Fibroblast of mammary gland (primary cell): ENCODE measurements at regions not wholly inside any gene's neighbourhood (a gene's known extent, or its start where the extent isn't known, plus 50 kb on each side); places are given as distances from the start of the nearest gene placed in this dataset.

Experiments
- DNase-seq: peaks from one replicate; pipeline ENCODE4 v3.0.0-alpha.2; 2010; ENCODE audit warnings: low read depth
- H3K4me3 ChIP-seq: 2 replicates; pipeline ENCODE4 v1.5.1; 2011; ENCODE audit warnings: low read depth, mild to moderate bottlenecking, low read length, moderate library complexity; ENCODE audit not compliant: control insufficient read depth
- TF ChIP-seq, protein P1 (sequence below): conservative IDR thresholded peaks from 2 replicates; pipeline ENCODE4 v1.5.1; 2011; ENCODE audit warnings: low read depth, low read length, inconsistent platforms; ENCODE audit not compliant: control insufficient read depth, insufficient read depth

GRCh38 chr6:62940848-62941247 is 270.4 kb upstream of the FKBP1C start:
- TF ChIP-seq, protein P1, sequence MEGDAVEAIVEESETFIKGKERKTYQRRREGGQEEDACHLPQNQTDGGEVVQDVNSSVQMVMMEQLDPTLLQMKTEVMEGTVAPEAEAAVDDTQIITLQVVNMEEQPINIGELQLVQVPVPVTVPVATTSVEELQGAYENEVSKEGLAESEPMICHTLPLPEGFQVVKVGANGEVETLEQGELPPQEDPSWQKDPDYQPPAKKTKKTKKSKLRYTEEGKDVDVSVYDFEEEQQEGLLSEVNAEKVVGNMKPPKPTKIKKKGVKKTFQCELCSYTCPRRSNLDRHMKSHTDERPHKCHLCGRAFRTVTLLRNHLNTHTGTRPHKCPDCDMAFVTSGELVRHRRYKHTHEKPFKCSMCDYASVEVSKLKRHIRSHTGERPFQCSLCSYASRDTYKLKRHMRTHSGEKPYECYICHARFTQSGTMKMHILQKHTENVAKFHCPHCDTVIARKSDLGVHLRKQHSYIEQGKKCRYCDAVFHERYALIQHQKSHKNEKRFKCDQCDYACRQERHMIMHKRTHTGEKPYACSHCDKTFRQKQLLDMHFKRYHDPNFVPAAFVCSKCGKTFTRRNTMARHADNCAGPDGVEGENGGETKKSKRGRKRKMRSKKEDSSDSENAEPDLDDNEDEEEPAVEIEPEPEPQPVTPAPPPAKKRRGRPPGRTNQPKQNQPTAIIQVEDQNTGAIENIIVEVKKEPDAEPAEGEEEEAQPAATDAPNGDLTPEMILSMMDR, result no peak
- no peak for DNase-seq
- no peak overlapping the region for H3K4me3 ChIP-seq

GRCh38 chr6:62942000-62942399 is 269.3 kb upstream of the FKBP1C start:
- H3K4me3 ChIP-seq, result no peak overlapping the region
- DNase-seq, result no peak
- TF ChIP-seq, protein P1, result no peak

GRCh38 chr6:62968834-62969233 is 242.4 kb upstream of the FKBP1C start:
- no peak for DNase-seq
- no peak overlapping the region for H3K4me3 ChIP-seq
- TF ChIP-seq, protein P1, result no peak

- DNase-seq, result no peak
- TF ChIP-seq, protein P1, result no peak
- no peak overlapping the region for H3K4me3 ChIP-seq
These were observed 239.2 kb upstream of the FKBP1C start for GRCh38 chr6:62971976-62972658.

DNA sequence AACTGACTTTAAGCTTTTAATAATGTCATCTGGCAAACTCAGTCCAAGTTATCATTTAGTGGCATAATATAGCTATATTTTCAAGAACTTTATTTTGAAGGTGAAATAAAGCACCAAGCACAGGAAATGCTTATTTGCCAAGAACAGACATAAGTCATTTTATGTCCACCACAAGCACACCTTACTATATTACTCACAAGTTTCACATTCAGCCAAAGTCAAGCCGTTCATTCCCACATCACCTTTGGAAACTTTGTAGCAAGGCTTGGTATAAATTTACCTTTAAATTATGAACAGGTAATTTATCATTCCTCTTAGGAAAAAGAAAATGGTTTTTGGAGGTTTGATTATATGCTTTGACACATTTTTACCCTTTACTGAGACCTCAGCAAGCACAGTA is 236.8 kb upstream of the FKBP1C start:
- no peak overlapping the region for H3K4me3 ChIP-seq
- no peak for DNase-seq
- TF ChIP-seq, protein P1, result no peak

GRCh38 chr6:62976566-62976965 is 234.7 kb upstream of the FKBP1C start:
- TF ChIP-seq, protein P1, result no peak
- DNase-seq, result no peak
- no peak overlapping the region for H3K4me3 ChIP-seq

DNA sequence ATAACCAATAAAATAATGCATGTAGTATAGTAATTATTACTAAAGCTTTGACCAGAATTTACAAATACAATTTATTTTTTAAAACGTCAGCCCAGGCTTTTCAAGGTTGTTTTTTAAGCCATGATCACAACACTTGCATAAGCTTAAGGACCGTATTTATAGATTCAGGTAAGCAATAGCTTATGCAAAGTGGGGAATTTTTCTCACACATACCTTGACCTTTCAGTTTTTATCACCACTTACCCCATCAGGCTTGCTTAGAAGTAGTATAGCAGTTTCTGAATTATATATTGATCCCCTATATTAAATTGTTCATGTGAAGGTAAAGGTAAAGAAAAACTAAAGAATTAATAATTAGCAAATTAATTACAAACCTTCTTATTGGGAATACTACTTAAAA is 232.3 kb upstream of the FKBP1C start:
- no peak for DNase-seq
- TF ChIP-seq, protein P1, result no peak
- H3K4me3 ChIP-seq, result no peak overlapping the region
